Trophoblast cell (in vitro differentiated cells and primary cell): ENCODE measurements at regions not wholly inside any gene's neighbourhood (a gene's known extent, or its start where the extent isn't known, plus 50 kb on each side); places are given as distances from the start of the nearest gene placed in this dataset.

Experiments used
- DNase-seq, 2 donors: peaks; one replicate each; pipeline ENCODE4 v3.0.0-alpha.2; 2016
- H2AFZ ChIP-seq: 2 replicates; pipeline ENCODE4 v1.6.1; 2013; ENCODE audit warnings: low read length, moderate library complexity, mild to moderate bottlenecking; ENCODE audit not compliant: insufficient read depth, poor library complexity
- H2AK5ac ChIP-seq: 2 replicates; pipeline ENCODE4 v1.6.1; 2013; ENCODE audit warnings: mild to moderate bottlenecking, low read length
- H2BK120ac ChIP-seq: 2 replicates; pipeline ENCODE4 v1.6.1; 2013; ENCODE audit warnings: low read length, mild to moderate bottlenecking, moderate library complexity; ENCODE audit not compliant: insufficient read depth, poor library complexity
- H2BK12ac ChIP-seq: 2 replicates; pipeline ENCODE4 v1.6.1; 2013; ENCODE audit warnings: mild to moderate bottlenecking, low read length, moderate library complexity
- H2BK5ac ChIP-seq: 2 replicates; pipeline ENCODE4 v1.6.1; 2013; ENCODE audit warnings: low read length, low read depth, moderate library complexity, mild to moderate bottlenecking; ENCODE audit not compliant: poor library complexity
- H3K14ac ChIP-seq: 2 replicates; pipeline ENCODE4 v1.6.1; 2013; ENCODE audit warnings: mild to moderate bottlenecking, low read length
- H3K18ac ChIP-seq: 2 replicates; pipeline ENCODE4 v1.6.1; 2013; ENCODE audit warnings: mild to moderate bottlenecking, low read length
- H3K23ac ChIP-seq: 2 replicates; pipeline ENCODE4 v1.6.1; 2013; ENCODE audit warnings: low read length
- H3K27ac ChIP-seq: 2 replicates; pipeline ENCODE4 v1.5.1; 2013; ENCODE audit warnings: low read depth, mild to moderate bottlenecking, inconsistent platforms, low read length, moderate library complexity
- H3K27me3 ChIP-seq: 2 replicates; pipeline ENCODE4 v1.6.1; 2013; ENCODE audit warnings: inconsistent platforms, mild to moderate bottlenecking, low read length, moderate library complexity; ENCODE audit not compliant: insufficient read depth
- H3K36me3 ChIP-seq, 2 experiments: 1 replicate in 1 of 2; 2 replicates in 1 of 2; pipeline ENCODE4 v1.6.1; 2013; ENCODE audit warnings: low read length in 2 of 2, mild to moderate bottlenecking in 2 of 2, moderate library complexity in 1 of 2; ENCODE audit not compliant: insufficient read depth in 2 of 2, control insufficient read depth in 1 of 2
- H3K4ac ChIP-seq: 2 replicates; pipeline ENCODE4 v1.6.1; 2013; ENCODE audit warnings: low read depth, mild to moderate bottlenecking, low read length, moderate library complexity
- H3K4me1 ChIP-seq, 2 experiments: 1 replicate in 1 of 2; 2 replicates in 1 of 2; pipeline ENCODE4 v1.6.1; 2013; ENCODE audit warnings: low read length in 2 of 2, mild to moderate bottlenecking in 2 of 2, moderate library complexity in 1 of 2; ENCODE audit not compliant: insufficient read depth in 2 of 2, control insufficient read depth in 1 of 2
- H3K4me2 ChIP-seq: 2 replicates; pipeline ENCODE4 v1.6.1; 2013; ENCODE audit warnings: inconsistent platforms, mild to moderate bottlenecking, low read length, moderate library complexity
- H3K4me3 ChIP-seq: 2 replicates; pipeline ENCODE4 v1.5.1; 2013; ENCODE audit warnings: mild to moderate bottlenecking, low read depth, low read length, inconsistent platforms
- H3K79me1 ChIP-seq: one replicate; pipeline ENCODE4 v1.6.1; 2013; ENCODE audit warnings: low read length
- H3K79me2 ChIP-seq: 2 replicates; pipeline ENCODE4 v1.6.1; 2013; ENCODE audit warnings: low read length, mild to moderate bottlenecking; ENCODE audit not compliant: control insufficient read depth, insufficient read depth, poor library complexity
- H3K9ac ChIP-seq: 2 replicates; pipeline ENCODE4 v1.6.1; 2013; ENCODE audit warnings: mild to moderate bottlenecking, low read length
- H3K9me3 ChIP-seq: 2 replicates; pipeline ENCODE4 v1.6.1; 2013; ENCODE audit warnings: low read depth, mild to moderate bottlenecking, control low read depth, inconsistent platforms, low read length; ENCODE audit not compliant: insufficient read depth
- H4K12ac ChIP-seq: 2 replicates; pipeline ENCODE4 v1.6.1; 2013; ENCODE audit warnings: low read depth, mild to moderate bottlenecking, low read length, moderate library complexity
- H4K8ac ChIP-seq: 2 replicates; pipeline ENCODE4 v1.6.1; 2013; ENCODE audit warnings: low read depth, mild to moderate bottlenecking, low read length, moderate library complexity
- H4K91ac ChIP-seq: one replicate; pipeline ENCODE4 v1.6.1; 2013; ENCODE audit warnings: low read depth, mild to moderate bottlenecking, low read length, moderate library complexity
- WGBS: extraction: QIAGEN DNeasy Blood & Tissue Kit; methylation state at CpG from one replicate; pipeline ENCODE4 v1.1.7; 2013; ENCODE audit warnings: missing lambda C conversion rate; ENCODE audit not compliant: insufficient read length, insufficient coverage; ENCODE audit errors: extremely low coverage; 5-methylcytosine and 5-hydroxymethylcytosine counted together

DNA sequence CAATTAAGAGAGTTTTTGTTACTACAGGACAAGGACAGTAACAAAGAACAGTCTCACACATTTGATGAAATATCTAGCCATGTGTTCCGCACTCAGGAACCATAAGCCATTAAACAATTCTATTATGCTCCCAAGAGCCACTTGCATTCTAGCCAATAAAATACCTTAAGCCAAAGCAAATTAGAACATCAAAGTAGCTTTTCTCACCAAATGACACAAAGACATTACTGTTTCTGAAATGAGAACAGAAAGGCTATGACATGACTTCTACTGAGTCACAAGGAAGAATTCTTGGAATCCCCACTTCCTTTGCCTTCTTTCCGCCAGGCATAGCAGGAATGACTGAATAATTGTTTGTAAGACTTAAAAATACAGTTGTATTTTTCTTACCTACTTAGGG is 445.8 kb downstream of the ATP23 start:
- H2BK12ac ChIP-seq: no peak overlapping the region
- H2AFZ ChIP-seq: no peak overlapping the region
- no peak overlapping the region for H4K12ac ChIP-seq
- no peak overlapping the region for H3K23ac ChIP-seq
- H3K79me1 ChIP-seq: peaks cover 2% of the 10 kb centered on the region
- no peak overlapping the region for H2BK120ac ChIP-seq
- H3K27me3 ChIP-seq: no peaks in the 10 kb centered on the region
- H3K4me3 ChIP-seq: no peak overlapping the region
- no peak overlapping the region for H3K4ac ChIP-seq
- no peak overlapping the region for H3K14ac ChIP-seq
- H3K18ac ChIP-seq: no peak overlapping the region
- no peaks in the 10 kb centered on the region for H3K36me3 ChIP-seq
- H3K27ac ChIP-seq: no peak overlapping the region
- no peak overlapping the region for H3K9ac ChIP-seq
- no peak overlapping the region for H2AK5ac ChIP-seq
- H3K9me3 ChIP-seq: no peaks in the 10 kb centered on the region
- no peak overlapping the region for H2BK5ac ChIP-seq
- peaks cover 2% of the 10 kb centered on the region in 2 experiments for H3K4me1 ChIP-seq
- H4K8ac ChIP-seq: no peak overlapping the region
- no peak overlapping the region for H3K4me2 ChIP-seq
- H4K91ac ChIP-seq: no peak overlapping the region
- H3K79me2 ChIP-seq: no peaks in the 10 kb centered on the region
- peak in 1 of 2 donors; percentile 60 for DNase-seq
- no CpG with 5 or more reads among the region's 2 CpGs for WGBS

DNA sequence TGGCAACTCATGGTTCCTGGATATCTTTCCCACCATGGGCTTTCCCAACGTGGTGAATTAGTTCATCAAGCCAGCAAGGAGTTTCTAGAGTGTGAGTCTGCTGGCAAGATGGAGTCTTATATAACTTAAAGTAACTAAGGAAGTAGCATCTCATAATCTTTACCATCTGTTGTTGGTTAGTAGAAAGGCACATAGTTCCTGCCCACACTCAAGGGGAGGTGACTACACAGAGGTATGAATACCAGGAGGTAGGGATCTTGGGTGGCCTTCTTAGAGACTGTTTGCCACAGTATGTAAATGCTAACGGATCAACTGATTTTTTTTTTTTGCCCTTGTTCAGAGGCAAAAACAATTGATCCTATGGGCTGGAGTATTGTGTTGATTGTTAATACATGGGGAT is 446.9 kb downstream of the ATP23 start:
- WGBS: no CpG with 5 or more reads among the region's 2 CpGs
- no peak overlapping the region for H3K23ac ChIP-seq
- no peak overlapping the region for H2BK120ac ChIP-seq
- no peak overlapping the region for H4K12ac ChIP-seq
- peaks cover 2% of the 10 kb centered on the region for H3K79me1 ChIP-seq
- H3K4me2 ChIP-seq: no peak overlapping the region
- H3K79me2 ChIP-seq: no peaks in the 10 kb centered on the region
- H3K4me3 ChIP-seq: no peak overlapping the region
- no peak overlapping the region for H3K27ac ChIP-seq
- no peaks in the 10 kb centered on the region for H3K36me3 ChIP-seq
- H4K91ac ChIP-seq: peak overlapping the region; percentile 0
- DNase-seq: no peak
- no peak overlapping the region for H2BK5ac ChIP-seq
- no peak overlapping the region for H3K14ac ChIP-seq
- peaks cover 2% of the 10 kb centered on the region in 2 experiments for H3K4me1 ChIP-seq
- H3K9me3 ChIP-seq: no peaks in the 10 kb centered on the region
- H3K27me3 ChIP-seq: no peaks in the 10 kb centered on the region
- H2BK12ac ChIP-seq: peak overlapping the region; percentile 82
- no peak overlapping the region for H3K18ac ChIP-seq
- no peak overlapping the region for H2AK5ac ChIP-seq
- no peak overlapping the region for H3K4ac ChIP-seq
- no peak overlapping the region for H4K8ac ChIP-seq
- no peak overlapping the region for H3K9ac ChIP-seq
- H2AFZ ChIP-seq: no peak overlapping the region

DNA sequence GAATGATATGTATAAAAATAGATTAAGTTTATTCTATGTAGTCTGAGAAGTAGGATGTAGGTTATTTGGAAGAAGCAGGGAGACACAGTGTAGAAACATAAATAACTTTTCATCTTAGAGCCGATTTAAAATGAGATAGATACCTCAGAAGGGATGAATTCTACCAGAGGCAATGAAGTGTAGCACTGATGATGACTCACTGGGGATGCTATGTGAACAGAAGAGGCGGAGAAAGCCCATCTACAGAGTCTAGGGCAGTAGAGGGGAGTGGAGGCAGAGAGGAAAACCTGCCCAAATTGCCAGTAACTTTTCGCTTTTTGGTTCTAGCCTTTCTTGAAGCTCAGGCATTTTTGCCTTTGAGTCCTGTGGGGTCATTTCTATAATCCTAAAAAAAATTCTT is 451.8 kb downstream of the ATP23 start:
- Histone ChIP-seq H3K9me3 (no peaks in the 10 kb centered on the region), H4K12ac (no peak overlapping the region), H3K4me2 (no peak overlapping the region), H4K91ac (no peak overlapping the region), H3K4me1 (no peaks in the 10 kb centered on the region), H3K4me3 (no peak overlapping the region), H3K79me2 (no peaks in the 10 kb centered on the region), H3K14ac (no peak overlapping the region), H2AK5ac (no peak overlapping the region), H3K27ac (no peak overlapping the region), H3K79me1 (no peaks in the 10 kb centered on the region), H3K27me3 (no peaks in the 10 kb centered on the region), H3K23ac (no peak overlapping the region), H2BK5ac (no peak overlapping the region), H3K4ac (no peak overlapping the region), H2AFZ (no peak overlapping the region), H2BK120ac (no peak overlapping the region), H2BK12ac (no peak overlapping the region), H3K36me3 (no peaks in the 10 kb centered on the region), H3K18ac (no peak overlapping the region), H3K9ac (no peak overlapping the region), H4K8ac (no peak overlapping the region)
- peak in 1 of 2 donors; percentile 5 for DNase-seq
- WGBS: no CpG with 5 or more reads among the region's 3 CpGs

DNA sequence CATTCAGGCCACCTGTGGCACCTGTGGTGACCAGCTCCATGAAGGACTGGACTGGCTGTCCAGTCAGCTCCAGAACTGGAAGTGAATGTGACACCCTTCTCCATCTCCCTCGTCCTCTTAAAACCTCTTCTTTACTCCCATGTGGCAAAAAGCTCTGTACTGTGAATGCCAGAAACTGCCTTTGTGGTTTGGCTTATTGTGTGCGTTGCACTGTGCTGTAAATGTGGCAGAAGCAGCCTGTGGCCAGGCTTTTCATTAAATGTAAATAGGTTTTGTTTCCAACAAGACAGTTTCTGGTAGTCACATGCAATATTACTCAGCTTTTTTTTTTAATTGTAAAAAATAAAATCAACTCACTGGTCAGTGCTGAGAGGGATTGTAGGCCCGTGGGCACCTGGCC is 453.7 kb downstream of the ATP23 start:
- no peak overlapping the region for H2BK12ac ChIP-seq
- no peak overlapping the region for H3K4me2 ChIP-seq
- H3K18ac ChIP-seq: no peak overlapping the region
- H3K27me3 ChIP-seq: no peaks in the 10 kb centered on the region
- no peaks in the 10 kb centered on the region for H3K79me1 ChIP-seq
- H3K23ac ChIP-seq: no peak overlapping the region
- H4K8ac ChIP-seq: no peak overlapping the region
- H2BK5ac ChIP-seq: no peak overlapping the region
- no CpG with 5 or more reads among the region's 3 CpGs for WGBS
- no peaks in the 10 kb centered on the region for H3K79me2 ChIP-seq
- no peak for DNase-seq
- no peaks in the 10 kb centered on the region for H3K36me3 ChIP-seq
- no peak overlapping the region for H3K9ac ChIP-seq
- no peaks in the 10 kb centered on the region for H3K4me1 ChIP-seq
- no peak overlapping the region for H4K12ac ChIP-seq
- H3K4ac ChIP-seq: no peak overlapping the region
- H2AK5ac ChIP-seq: no peak overlapping the region
- H3K4me3 ChIP-seq: no peak overlapping the region
- no peak overlapping the region for H2AFZ ChIP-seq
- no peak overlapping the region for H3K27ac ChIP-seq
- H2BK120ac ChIP-seq: no peak overlapping the region
- no peaks in the 10 kb centered on the region for H3K9me3 ChIP-seq
- H4K91ac ChIP-seq: no peak overlapping the region
- no peak overlapping the region for H3K14ac ChIP-seq
